NCI-H1105 (cell line): ENCODE measurements at regions not wholly inside any gene's neighbourhood (a gene's known extent, or its start where the extent isn't known, plus 50 kb on each side); places are given as distances from the start of the nearest gene placed in this dataset.
"Not testable (repeated sequence)": the region's sequence is repeated elsewhere in the genome, so short reads cannot be mapped to it uniquely, and the experiment has no call there.

Experiments used
- DNase-seq: peaks from one replicate; lab custom pipeline; 2025; lab: John Stamatoyannopoulos, UW

GRCh38 chr11:67940440-67940839 is 63.5 kb downstream of the UNC93B1 start:
- not testable (repeated sequence) for DNase-seq

GRCh38 chr11:67938964-67939363 is 64.9 kb downstream of the UNC93B1 start:
- not testable (repeated sequence) for DNase-seq

DNA sequence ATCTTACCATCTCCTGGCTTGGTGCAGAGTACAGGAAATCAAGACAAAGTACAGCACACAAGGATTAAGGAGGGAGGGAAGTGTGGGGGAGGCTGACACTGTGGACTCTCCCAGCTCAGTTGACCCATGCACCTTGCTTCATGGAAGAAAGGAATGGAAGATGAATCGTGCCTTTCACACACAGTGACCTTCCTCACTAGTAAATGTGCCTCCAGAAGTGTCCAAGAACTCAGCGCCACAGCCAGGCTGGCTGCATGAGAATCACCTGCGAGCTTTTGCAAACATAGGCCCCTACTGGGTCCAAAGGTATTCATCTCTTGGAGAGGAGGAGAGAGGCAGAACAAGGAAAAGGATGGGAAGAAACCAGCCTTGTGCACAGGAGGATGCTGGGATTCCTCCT is 65.5 kb downstream of the UNC93B1 start:
- DNase-seq, result not testable (repeated sequence)

GRCh38 chr11:67923565-67923964 is 80.3 kb downstream of the UNC93B1 start:
- DNase-seq, result not testable (repeated sequence)

DNA sequence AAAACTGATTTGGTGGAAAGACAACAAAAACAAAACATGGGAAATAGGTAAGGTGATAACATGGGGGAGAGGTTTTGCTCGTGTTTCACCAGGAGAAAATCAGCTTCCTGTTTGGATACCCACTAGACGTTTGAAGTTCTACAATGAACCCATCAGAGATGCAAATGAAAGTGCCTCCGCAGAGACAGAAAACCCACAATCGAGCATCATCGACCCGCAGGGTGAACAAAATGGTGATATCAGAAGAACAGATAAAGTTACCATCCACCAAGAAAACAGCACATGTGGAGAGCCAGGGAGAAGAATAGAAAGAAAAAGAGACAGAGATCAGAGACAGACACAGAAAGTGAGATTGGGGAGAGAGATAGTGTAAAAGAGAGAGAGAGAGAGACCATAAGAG is 83.4 kb downstream of the UNC93B1 start:
- DNase-seq, result not testable (repeated sequence)

DNA sequence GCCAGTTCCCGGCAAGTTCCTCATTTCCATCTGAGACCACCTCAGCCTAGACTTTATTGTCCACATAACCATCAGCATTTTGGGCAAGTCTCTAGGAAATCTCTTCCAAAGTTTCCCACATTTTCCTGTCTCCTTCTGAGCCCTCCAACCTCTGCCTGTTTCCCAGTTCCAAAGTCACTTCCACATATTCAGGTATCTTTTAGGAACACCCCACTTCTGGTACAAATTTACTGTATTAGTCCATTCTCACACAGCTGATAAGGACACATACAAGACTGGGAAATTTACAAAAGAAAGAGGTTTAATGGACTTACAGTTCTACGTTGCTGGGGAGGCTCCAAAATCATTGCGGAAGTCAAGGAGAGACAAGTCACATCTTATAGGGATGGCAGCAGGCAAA is 91.7 kb downstream of the UNC93B1 start:
- DNase-seq, result not testable (repeated sequence)

- DNase-seq, result not testable (repeated sequence)
Measured at GRCh38 chr11:67911211-67911610, 92.7 kb downstream of the UNC93B1 start.

GRCh38 chr11:67910803-67911202 is 93.1 kb downstream of the UNC93B1 start:
- DNase-seq, result not testable (repeated sequence)

DNA sequence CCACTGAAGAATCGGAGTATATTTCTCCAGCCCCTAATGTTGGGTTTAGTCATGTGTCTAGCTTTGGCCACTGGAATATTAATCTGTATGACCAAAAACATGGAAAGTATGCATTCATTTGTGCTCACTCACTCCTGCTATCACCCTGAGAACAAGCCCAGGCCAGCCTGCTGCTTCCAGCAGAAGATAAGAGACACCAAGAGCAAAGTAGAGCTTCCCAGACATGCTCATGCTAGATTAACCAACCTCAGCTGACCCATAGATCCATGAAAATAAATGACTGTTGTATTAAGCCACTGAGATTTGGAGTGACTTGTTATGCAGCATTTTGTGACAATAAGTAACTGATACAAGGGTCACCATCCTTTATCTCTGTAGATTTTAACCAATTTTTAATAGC is 96.9 kb downstream of the UNC93B1 start:
- not testable (repeated sequence) for DNase-seq

GRCh38 chr11:67899462-67899861 is 104.4 kb downstream of the UNC93B1 start:
- not testable (repeated sequence) for DNase-seq

DNA sequence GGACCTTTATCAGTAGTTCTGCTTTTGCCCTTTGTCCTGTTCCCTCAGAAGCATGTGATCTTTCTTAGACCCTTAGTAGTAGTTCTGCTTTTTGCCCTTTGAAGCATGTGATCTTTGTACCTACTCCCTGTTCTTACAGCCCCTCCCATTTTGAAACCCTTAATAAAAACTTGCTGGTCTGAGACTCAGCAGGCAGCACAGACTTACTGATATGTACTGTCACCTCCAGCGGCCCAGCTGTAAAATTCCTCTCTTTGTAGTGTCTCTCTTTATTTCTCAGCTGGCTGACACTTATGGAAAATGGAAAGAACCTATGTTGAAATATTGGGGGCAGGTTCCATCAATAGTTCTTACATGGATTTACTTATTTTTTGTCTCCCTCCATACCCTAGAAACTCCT is 110.4 kb downstream of the UNC93B1 start:
- not testable (repeated sequence) for DNase-seq

DNA sequence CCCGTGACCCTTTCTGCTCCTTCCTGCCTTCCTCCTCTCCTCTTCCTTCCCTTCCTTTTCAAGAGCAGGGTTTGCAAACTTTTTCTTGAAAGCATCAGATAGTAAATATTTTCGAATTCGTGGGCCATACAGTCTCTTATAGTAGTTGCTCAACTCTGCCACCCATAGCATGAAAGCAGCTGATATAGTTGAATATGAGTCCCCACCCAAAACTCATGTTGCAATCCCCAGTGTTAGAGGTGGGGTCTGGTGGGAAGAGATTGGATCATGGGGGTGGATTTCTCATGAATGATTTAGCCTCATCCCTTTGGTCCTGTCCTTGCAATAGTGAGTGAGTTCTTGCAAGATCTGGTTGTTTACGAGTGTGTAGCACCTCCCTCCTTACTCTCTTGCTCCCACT is 114.3 kb downstream of the UNC93B1 start:
- not testable (repeated sequence) for DNase-seq

GRCh38 chr11:67888056-67888455 is 115.8 kb downstream of the UNC93B1 start:
- not testable (repeated sequence) for DNase-seq

DNA sequence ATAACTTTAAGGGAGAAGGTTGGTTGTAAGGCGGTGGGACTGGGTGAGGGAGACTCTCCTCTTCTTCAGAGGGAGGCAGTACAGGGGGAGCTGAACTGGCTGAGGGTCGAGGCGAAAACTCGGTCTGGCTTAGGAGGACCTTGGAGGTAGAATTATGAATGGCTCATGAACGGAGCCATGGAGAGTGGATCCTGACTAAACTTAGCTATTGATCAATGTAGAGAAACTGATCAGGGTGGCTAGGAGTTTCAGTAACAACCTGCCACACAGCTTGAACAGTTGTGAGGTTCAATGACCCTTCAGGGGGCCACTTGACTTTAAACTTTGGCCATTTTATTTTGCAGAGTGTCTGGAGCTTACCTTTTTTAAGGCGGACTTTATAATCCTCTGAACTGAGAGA is 117.2 kb downstream of the UNC93B1 start:
- DNase-seq, result not testable (repeated sequence)

- DNase-seq, result not testable (repeated sequence)
Measured at GRCh38 chr11:67886207-67886606, 117.7 kb downstream of the UNC93B1 start.

GRCh38 chr11:67885574-67885973 is 118.3 kb downstream of the UNC93B1 start:
- DNase-seq, result not testable (repeated sequence)

- not testable (repeated sequence) for DNase-seq
Measured at GRCh38 chr11:67884761-67885558, 118.9 kb downstream of the UNC93B1 start.

DNA sequence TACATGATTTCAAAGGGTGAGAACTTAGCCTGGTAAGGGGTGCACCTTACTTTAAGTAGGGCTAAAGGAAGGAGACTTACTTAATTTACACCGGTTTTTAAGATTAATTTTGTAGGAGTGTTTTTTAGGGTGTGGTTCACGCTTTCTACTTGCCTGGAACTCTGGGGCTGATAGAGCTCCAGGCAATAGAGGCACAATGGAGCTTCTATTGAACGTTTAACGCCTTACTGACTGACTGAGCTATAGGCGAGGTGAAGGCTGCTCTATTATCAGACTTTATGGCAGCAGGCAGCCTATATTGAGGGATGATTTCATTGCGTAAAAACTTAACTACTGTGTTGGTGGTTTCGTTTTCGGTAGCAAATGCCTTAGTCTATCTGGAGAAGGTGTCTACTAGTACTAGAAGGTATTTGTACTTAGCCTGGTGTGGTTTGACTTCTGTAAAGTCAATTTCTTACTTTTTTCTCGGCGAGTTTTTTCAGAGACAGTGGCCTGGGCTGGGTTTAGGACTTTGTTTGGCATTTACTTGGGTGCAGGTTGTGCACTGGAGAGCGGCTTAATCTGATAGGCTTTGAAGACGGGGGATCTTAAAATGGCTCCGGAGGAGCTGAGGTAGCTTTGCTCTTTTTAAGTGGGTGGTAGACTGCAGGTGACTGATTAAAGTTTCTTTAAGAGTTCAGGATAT is 119.7 kb downstream of the UNC93B1 start:
- not testable (repeated sequence) for DNase-seq

GRCh38 chr11:67882304-67882703 is 121.6 kb downstream of the UNC93B1 start:
- DNase-seq, result not testable (repeated sequence)

- not testable (repeated sequence) for DNase-seq
Measured at GRCh38 chr11:67881836-67882235, 122.1 kb downstream of the UNC93B1 start.

GRCh38 chr11:67880594-67881196 is 123.2 kb downstream of the UNC93B1 start:
- not testable (repeated sequence) for DNase-seq

DNA sequence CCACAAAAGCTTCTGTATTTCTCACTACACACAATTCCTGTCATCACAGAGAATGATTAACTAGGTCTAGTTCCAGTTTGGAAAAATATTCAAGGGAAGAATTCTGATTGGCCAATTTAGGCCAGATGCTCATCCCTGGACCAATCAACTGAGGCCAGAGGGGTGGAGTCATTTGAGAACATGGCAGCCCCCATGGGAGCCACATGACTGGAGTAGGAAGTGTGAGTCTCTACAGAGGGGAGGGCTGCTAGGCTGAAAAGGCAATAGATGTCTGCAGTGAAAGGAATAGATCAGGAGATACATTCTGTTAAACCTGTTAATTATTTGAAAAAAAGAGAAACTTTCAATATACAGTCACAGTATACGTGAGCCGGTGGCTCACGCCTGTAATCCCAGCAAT is 125.2 kb downstream of the UNC93B1 start:
- not testable (repeated sequence) for DNase-seq

- DNase-seq, result not testable (repeated sequence)
Measured at GRCh38 chr11:67877316-67877715, 126.6 kb downstream of the UNC93B1 start.
